H1 (cell line): ENCODE measurements at regions not wholly inside any gene's neighbourhood (a gene's known extent, or its start where the extent isn't known, plus 50 kb on each side); places are given as distances from the start of the nearest gene placed in this dataset.

ENCODE experiments used
- BACH1 ChIP-seq: IDR thresholded peaks from 2 replicates; pipeline ENCODE4 v1.6.1; 2012; ENCODE audit warnings: low read length, improper control_type of control experiment
- CHD7 ChIP-seq: fragments of 300-600 bp; sonication (generic); IDR thresholded peaks from 2 replicates; pipeline ENCODE4 v1.7.1; 2012; ENCODE audit warnings: low read length, moderate library complexity, mild to moderate bottlenecking, inconsistent platforms; ENCODE audit not compliant: insufficient replicate concordance
- KDM4A ChIP-seq: IDR thresholded peaks from one replicate; pipeline ENCODE4 v1.7.1; 2012; ENCODE audit warnings: low read depth, mild to moderate bottlenecking, moderate library complexity, low read length, inconsistent platforms; ENCODE audit not compliant: severe bottlenecking

DNA sequence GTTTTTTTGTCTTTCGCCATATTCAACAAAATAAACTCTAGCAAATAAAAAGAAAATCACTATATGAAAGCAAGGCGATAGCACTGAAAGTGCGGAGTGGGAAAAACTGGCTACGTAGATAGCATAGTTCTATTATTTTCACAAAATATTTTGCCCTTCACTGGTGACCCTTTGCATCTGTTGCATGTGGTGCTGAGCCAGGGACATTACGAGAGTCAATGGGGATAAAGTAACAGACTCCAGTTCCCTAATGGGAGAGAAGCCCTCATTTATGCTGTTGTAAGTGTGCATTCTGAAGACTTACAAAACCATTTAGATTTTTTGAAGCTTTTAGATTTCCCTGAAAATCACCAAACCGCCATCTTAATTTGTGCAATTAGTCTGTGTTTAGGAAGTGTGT is 501.6 kb downstream of the PPARGC1A start (continued):
- TF ChIP-seq CHD7 (no peak), BACH1 (no peak), KDM4A (no peak)
- TF ChIP-seq, all 59 proteins: peak for 0
